ENCODE measurements at regions not wholly inside any gene's neighbourhood (a gene's known extent, or its start where the extent isn't known, plus 50 kb on each side); places are given as distances from the start of the nearest gene placed in this dataset.
"Not testable (repeated sequence)": the region's sequence is repeated elsewhere in the genome, so short reads cannot be mapped to it uniquely, and the experiment has no call there.

DNA sequence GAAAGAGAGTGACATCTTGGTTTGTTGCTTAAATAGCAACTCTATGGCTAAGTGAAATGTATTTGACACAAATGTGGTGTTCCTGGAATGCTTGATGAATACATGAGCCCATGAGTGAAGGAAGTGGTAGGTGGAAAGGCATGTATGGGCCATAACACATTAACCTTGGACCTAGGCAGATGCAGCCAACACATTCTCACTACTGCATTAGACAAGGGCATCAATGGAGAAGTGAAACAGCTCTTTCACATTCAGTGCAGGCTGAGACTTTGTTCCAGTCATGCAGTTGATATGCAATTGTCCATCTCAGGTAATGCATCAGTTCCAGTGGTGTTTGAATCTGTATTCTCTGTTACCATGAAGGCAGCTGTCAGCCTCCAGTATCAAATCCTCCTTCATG lies 133.6 kb downstream of the HS3ST3B1 start:
- Histone ChIP-seq H3K36me3 (ENCODE audit: control insufficient read depth in 2 of 2, extremely low read depth in 1 of 2, insufficient read depth in 1 of 2, low read length in 1 of 2) (no peaks in the 10 kb centered on the region), H3K9me3 (no peaks in the 10 kb centered on the region), H3K4me1 (ENCODE audit: control insufficient read depth in 1 of 2, extremely low read depth in 1 of 2, insufficient read depth in 2 of 2, low read length in 2 of 2) (peaks cover 3 to 10% of the 10 kb centered on the region in 2 experiments), H3K27ac (ENCODE audit: low read length) (no peak overlapping the region), H3K27me3 (replicated peaks in 1 of 2; ENCODE audit: control insufficient read depth in 2 of 2, extremely low read depth in 1 of 2, insufficient read depth in 2 of 2, low read length in 1 of 2) (no peaks in the 10 kb centered on the region), H3K4me3 (ENCODE audit: control insufficient read depth in 1 of 2, extremely low read depth in 1 of 2, low read length in 1 of 2) (no peak overlapping the region)
- no peak overlapping the region for H3K4me3 Mint-ChIP-seq
- H3K9me3 Mint-ChIP-seq, result no peaks in the 10 kb centered on the region
- DNase-seq (no peak), ATAC-seq (replicated peaks in 1 of 4) (no peak)
- no peak overlapping the region for H3K27ac Mint-ChIP-seq
- ChIA-PET CTCF (no interaction called here), POLR2A (no interaction called here)
- peaks cover 10 to 26% (median 26%) of the 10 kb centered on the region in 3 donors for H3K4me1 Mint-ChIP-seq
- no peaks in the 10 kb centered on the region for H3K36me3 Mint-ChIP-seq
- H3K27me3 Mint-ChIP-seq, result no peaks in the 10 kb centered on the region

DNA sequence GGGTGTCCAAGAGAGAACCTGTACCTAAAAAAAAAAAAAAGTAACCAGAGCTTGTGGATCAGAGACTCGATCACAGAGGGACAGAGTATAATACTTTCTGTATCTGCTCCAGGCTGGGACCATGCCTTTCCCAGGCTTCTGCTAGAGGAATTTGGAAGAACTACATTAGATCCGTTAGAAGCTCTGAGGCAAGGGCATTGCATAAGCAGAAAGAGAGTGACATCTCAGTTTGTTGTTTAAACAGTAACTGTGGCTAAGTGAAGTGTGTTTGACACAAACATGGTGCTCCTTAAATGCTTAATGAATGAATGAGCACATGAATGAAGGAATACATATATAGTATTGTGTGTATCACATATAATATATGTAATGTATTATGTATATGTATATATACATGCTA lies 131.2 kb downstream of the HS3ST3B1 start:
- Mint-ChIP-seq H3K27me3 (no peaks in the 10 kb centered on the region), H3K27ac (no peak overlapping the region), H3K9me3 (no peaks in the 10 kb centered on the region), H3K4me1 (peaks cover 34 to 48% (median 45%) of the 10 kb centered on the region in 3 donors), H3K4me3 (no peak overlapping the region), H3K36me3 (no peaks in the 10 kb centered on the region)
- DNase-seq (no peak), ATAC-seq (replicated peaks in 1 of 4) (no peak)
- WGBS (ENCODE audit: insufficient coverage), result 78% methylated on average over 1 of the region's 2 CpGs
- ChIA-PET POLR2A (no interaction called here), CTCF (interaction anchor here in 1 of 2 donors (0.5 kb wide), 1 partner anchor 133 kb away, joined by 3 read pairs; no protein-coding TSS in a partner anchor)
- Histone ChIP-seq H3K36me3 (ENCODE audit: control insufficient read depth in 2 of 2, extremely low read depth in 1 of 2, insufficient read depth in 1 of 2, low read length in 1 of 2) (no peaks in the 10 kb centered on the region), H3K27ac (ENCODE audit: low read length) (no peak overlapping the region), H3K4me3 (ENCODE audit: control insufficient read depth in 1 of 2, extremely low read depth in 1 of 2, low read length in 1 of 2) (no peak overlapping the region), H3K9me3 (no peaks in the 10 kb centered on the region), H3K4me1 (ENCODE audit: control insufficient read depth in 1 of 2, extremely low read depth in 1 of 2, insufficient read depth in 2 of 2, low read length in 2 of 2) (peaks cover 19 to 34% of the 10 kb centered on the region in 2 experiments), H3K27me3 (replicated peaks in 1 of 2; ENCODE audit: control insufficient read depth in 2 of 2, extremely low read depth in 1 of 2, insufficient read depth in 2 of 2, low read length in 1 of 2) (no peaks in the 10 kb centered on the region)

DNA sequence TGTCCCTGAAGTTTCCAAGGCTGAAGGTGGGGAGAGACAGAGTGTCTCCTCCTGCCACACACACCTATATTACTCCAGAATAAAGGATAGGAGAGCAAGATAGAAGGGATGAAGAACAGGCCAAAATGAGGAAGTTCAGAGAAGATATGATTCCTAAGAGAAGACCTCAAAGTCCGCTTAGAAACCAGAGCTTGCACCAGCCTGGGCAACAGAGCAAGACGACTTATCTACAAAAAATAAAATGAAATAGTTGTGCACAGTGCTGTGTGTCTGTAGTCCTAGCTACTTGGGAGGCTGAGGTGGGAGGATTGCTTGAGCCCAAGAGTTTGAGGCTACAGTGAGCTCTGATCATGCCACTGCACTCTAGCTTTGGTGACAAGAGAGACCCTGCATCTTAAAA lies 128.2 kb downstream of the HS3ST3B1 start:
- Histone ChIP-seq H3K36me3 (ENCODE audit: control insufficient read depth in 2 of 2, extremely low read depth in 1 of 2, insufficient read depth in 1 of 2, low read length in 1 of 2) (no peaks in the 10 kb centered on the region), H3K4me1 (ENCODE audit: control insufficient read depth in 1 of 2, extremely low read depth in 1 of 2, insufficient read depth in 2 of 2, low read length in 2 of 2) (peaks cover 31 to 47% of the 10 kb centered on the region in 2 experiments), H3K27ac (ENCODE audit: low read length) (peak overlapping the region; percentile 75), H3K4me3 (ENCODE audit: control insufficient read depth in 1 of 2, extremely low read depth in 1 of 2, low read length in 1 of 2) (peak overlapping the region in 1 of 2 donors; percentile 68), H3K27me3 (replicated peaks in 1 of 2; ENCODE audit: control insufficient read depth in 2 of 2, extremely low read depth in 1 of 2, insufficient read depth in 2 of 2, low read length in 1 of 2) (no peaks in the 10 kb centered on the region), H3K9me3 (no peaks in the 10 kb centered on the region)
- H3K27ac Mint-ChIP-seq, result peak overlapping the region; percentile 99 to 100
- no peaks in the 10 kb centered on the region for H3K27me3 Mint-ChIP-seq
- no peaks in the 10 kb centered on the region for H3K9me3 Mint-ChIP-seq
- CTCF ChIA-PET, result interaction anchor here in 1 of 2 donors (0.7 to 3.0 kb wide), 3 partner anchors 24 to 332 kb away, joined by 3 to 13 read pairs (median 7); partner anchors contain the start of gene HS3ST3B1
- DNase-seq (peak in 1 of 35 experiments; percentile 6), ATAC-seq (replicated peaks in 1 of 4) (no peak)
- no CpG with 5 or more reads among the region's 2 CpGs for whole genome bisulfite sequencing (ENCODE audit: insufficient coverage)
- H3K4me1 Mint-ChIP-seq, result peaks cover 56 to 63% (median 58%) of the 10 kb centered on the region in 3 donors
- H3K36me3 Mint-ChIP-seq, result no peaks in the 10 kb centered on the region
- H3K4me3 Mint-ChIP-seq, result peak overlapping the region; percentile 74 to 84 (median 77)
- POLR2A ChIA-PET, result interaction anchor here (1.2 to 1.3 kb wide), 2 partner anchors 128 to 233 kb away, joined by 3 to 6 read pairs; partner anchors contain the start of gene HS3ST3B1 (in 1 of the 2)

DNA sequence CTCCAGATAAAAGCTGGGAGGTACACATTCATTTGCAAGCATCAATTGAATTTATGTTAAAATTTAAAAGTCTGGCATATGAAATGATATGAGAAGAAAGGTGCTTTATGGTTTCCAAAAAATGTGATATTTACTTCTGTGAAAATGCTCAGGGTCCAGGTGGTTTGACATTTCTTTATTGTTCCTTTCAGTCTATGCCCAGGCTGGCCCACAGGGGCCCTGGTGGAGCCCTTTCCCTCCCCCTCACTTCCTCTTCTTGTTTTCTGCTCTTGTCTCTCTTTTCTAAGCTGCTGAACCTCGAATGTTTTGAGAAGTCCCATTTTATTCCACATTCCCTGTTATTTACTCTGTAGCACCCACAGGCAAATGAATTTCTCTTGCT lies 127.8 kb downstream of the HS3ST3B1 start:
- H3K27ac ChIP-seq (ENCODE audit: low read length), result peak overlapping the region; percentile 75
- Mint-ChIP-seq H3K36me3 (no peaks in the 10 kb centered on the region), H3K4me3 (peak overlapping the region; percentile 74 to 84 (median 77)), H3K27ac (peak overlapping the region; percentile 99 to 100), H3K27me3 (no peaks in the 10 kb centered on the region), H3K9me3 (no peaks in the 10 kb centered on the region), H3K4me1 (peaks cover 61 to 65% (median 62%) of the 10 kb centered on the region in 3 donors)
- no peaks in the 10 kb centered on the region for H3K36me3 ChIP-seq (ENCODE audit: control insufficient read depth in 2 of 2, extremely low read depth in 1 of 2, insufficient read depth in 1 of 2, low read length in 1 of 2)
- ChIA-PET CTCF (interaction anchor here in 1 of 2 donors (0.6 to 3.0 kb wide), 5 partner anchors 24 to 331 kb away, joined by 3 to 13 read pairs (median 4); partner anchors contain the start of gene HS3ST3B1), POLR2A (interaction anchor here (1.2 to 1.3 kb wide), 2 partner anchors 128 to 233 kb away, joined by 3 to 6 read pairs; partner anchors contain the start of gene HS3ST3B1 (in 1 of the 2))
- DNase-seq (peak in 24 of 35 experiments; percentile 6 to 52 (median 20)), ATAC-seq (replicated peaks in 1 of 4) (peak; percentile 69 to 85 (median 84))
- peaks cover 31 to 47% of the 10 kb centered on the region in 2 experiments for H3K4me1 ChIP-seq (ENCODE audit: control insufficient read depth in 1 of 2, extremely low read depth in 1 of 2, insufficient read depth in 2 of 2, low read length in 2 of 2)
- H3K27me3 ChIP-seq (replicated peaks in 1 of 2; ENCODE audit: control insufficient read depth in 2 of 2, extremely low read depth in 1 of 2, insufficient read depth in 2 of 2, low read length in 1 of 2), result no peaks in the 10 kb centered on the region
- peak overlapping the region; percentile 48 to 68 for H3K4me3 ChIP-seq (ENCODE audit: control insufficient read depth in 1 of 2, extremely low read depth in 1 of 2, low read length in 1 of 2)
- H3K9me3 ChIP-seq, result no peaks in the 10 kb centered on the region
- no CpG with 5 or more reads among the region's 1 CpG for WGBS (ENCODE audit: insufficient coverage)

DNA sequence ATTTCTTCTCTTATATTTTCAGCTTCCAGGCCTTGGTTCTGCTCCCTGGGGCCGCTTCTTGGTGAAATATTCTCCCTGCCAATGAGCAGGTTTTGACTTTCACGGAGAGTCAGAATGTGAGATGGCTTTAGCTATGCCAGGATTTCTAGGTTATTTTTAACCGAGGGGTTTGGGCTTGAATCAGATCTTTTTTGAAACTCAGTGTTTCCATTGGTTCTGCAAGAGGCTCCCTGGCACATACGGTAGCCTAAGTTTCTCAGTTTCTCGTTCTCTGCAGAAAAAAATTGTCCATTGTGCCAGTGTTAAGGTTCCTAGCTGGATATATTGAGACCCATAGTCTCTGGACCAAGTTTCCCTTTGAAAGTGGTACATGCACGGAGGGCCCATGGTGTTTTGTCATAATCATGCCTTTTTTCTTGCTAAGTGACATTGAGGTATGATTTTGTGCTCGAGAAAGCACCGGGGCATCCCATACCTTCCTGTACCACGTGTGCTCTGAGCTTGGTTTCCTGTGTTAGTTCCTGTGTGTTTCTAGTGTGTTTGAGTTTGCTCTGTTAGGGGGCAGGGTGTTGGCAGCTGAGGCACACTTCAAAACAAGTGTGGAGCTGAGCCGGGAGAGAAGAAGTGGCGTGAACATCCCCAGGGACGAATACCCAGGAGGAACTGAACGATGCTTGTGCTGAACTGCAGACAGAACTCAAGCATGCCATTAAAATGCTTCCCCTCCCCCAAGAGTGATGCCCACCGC lies 127.2 kb downstream of the HS3ST3B1 start:
- H3K4me3 ChIP-seq (ENCODE audit: control insufficient read depth in 1 of 2, extremely low read depth in 1 of 2, low read length in 1 of 2), result peak overlapping the region; percentile 48 to 68
- H3K4me1 ChIP-seq (ENCODE audit: control insufficient read depth in 1 of 2, extremely low read depth in 1 of 2, insufficient read depth in 2 of 2, low read length in 2 of 2), result peaks cover 31 to 47% of the 10 kb centered on the region in 2 experiments

DNA sequence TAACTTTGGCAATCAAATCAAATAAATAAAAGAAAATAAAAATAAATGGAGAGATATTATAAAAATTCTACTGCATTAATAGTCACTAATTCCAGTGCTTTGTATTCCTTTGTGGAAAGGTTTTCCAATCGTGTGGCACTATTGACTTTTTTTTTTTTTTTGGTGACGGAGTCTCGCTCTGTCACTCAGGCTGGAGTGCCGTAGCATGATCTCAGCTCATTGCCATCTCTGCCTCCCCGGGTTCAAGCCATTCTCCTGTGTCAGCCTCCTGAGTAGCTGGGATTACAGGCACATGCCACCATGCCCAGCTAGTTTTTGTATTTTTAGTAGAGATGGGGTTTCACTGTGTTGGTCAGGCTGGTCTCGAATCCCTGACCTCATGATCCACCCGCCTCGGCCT lies 122.3 kb downstream of the HS3ST3B1 start:
- H3K4me1 Mint-ChIP-seq, result peaks cover 38 to 52% (median 44%) of the 10 kb centered on the region in 3 donors
- H3K36me3 Mint-ChIP-seq; DNase-seq; H3K27ac ChIP-seq (ENCODE audit: low read length); H3K27me3 Mint-ChIP-seq; H3K9me3 ChIP-seq; H3K9me3 Mint-ChIP-seq; CTCF ChIA-PET; POLR2A ChIA-PET; H3K4me3 ChIP-seq (ENCODE audit: control insufficient read depth in 1 of 2, extremely low read depth in 1 of 2, low read length in 1 of 2); H3K4me3 Mint-ChIP-seq; H3K27ac Mint-ChIP-seq; ATAC-seq (replicated peaks in 1 of 4); H3K36me3 ChIP-seq (ENCODE audit: control insufficient read depth in 2 of 2, extremely low read depth in 1 of 2, insufficient read depth in 1 of 2, low read length in 1 of 2); H3K27me3 ChIP-seq (replicated peaks in 1 of 2; ENCODE audit: control insufficient read depth in 2 of 2, extremely low read depth in 1 of 2, insufficient read depth in 2 of 2, low read length in 1 of 2): not testable (repeated sequence)
- no CpG with 5 or more reads among the region's 8 CpGs for WGBS (ENCODE audit: insufficient coverage)
- peaks cover 23 to 24% of the 10 kb centered on the region in 2 experiments for H3K4me1 ChIP-seq (ENCODE audit: control insufficient read depth in 1 of 2, extremely low read depth in 1 of 2, insufficient read depth in 2 of 2, low read length in 2 of 2)

More for the DNA sequence above, 127.2 kb downstream of the HS3ST3B1 start:
- ATAC-seq (replicated peaks in 1 of 4), result peak; percentile 98 to 99 (median 98)
- H3K27ac Mint-ChIP-seq, result peak overlapping the region; percentile 99 to 100
- CTCF ChIA-PET, result interaction anchor here in 1 of 2 donors (0.6 to 3.0 kb wide), 4 partner anchors 23 to 222 kb away, joined by 3 to 13 read pairs (median 6); partner anchors contain the start of gene HS3ST3B1
- DNase-seq, result peak; percentile 23 to 84 (median 53)
- peak overlapping the region; percentile 75 for H3K27ac ChIP-seq (ENCODE audit: low read length)
- no peaks in the 10 kb centered on the region for H3K27me3 ChIP-seq (replicated peaks in 1 of 2; ENCODE audit: control insufficient read depth in 2 of 2, extremely low read depth in 1 of 2, insufficient read depth in 2 of 2, low read length in 1 of 2)
- peaks cover 61 to 68% (median 63%) of the 10 kb centered on the region in 3 donors for H3K4me1 Mint-ChIP-seq
- H3K27me3 Mint-ChIP-seq, result no peaks in the 10 kb centered on the region
- H3K36me3 Mint-ChIP-seq, result no peaks in the 10 kb centered on the region
- 12% methylated on average over 7 of the region's 14 CpGs for WGBS (ENCODE audit: insufficient coverage)
- POLR2A ChIA-PET, result interaction anchor here (1.2 to 1.3 kb wide), 2 partner anchors 127 to 232 kb away, joined by 3 to 6 read pairs; partner anchors contain the start of gene HS3ST3B1 (in 1 of the 2)
- H3K36me3 ChIP-seq (ENCODE audit: control insufficient read depth in 2 of 2, extremely low read depth in 1 of 2, insufficient read depth in 1 of 2, low read length in 1 of 2), result no peaks in the 10 kb centered on the region
- H3K9me3 Mint-ChIP-seq, result no peaks in the 10 kb centered on the region
- H3K9me3 ChIP-seq, result no peaks in the 10 kb centered on the region
- H3K4me3 Mint-ChIP-seq, result peak overlapping the region; percentile 74 to 84 (median 77)

All from T-cell (primary cell).